HCT116 (cell line): ENCODE measurements at regions not wholly inside any gene's neighbourhood (a gene's known extent, or its start where the extent isn't known, plus 50 kb on each side); places are given as distances from the start of the nearest gene placed in this dataset.

Source experiments
- ATAC-seq: fragments of 200-7000 bp; cut with Tn5 transposase; 2 replicates; pipeline ENCODE4 v1.9.1; 2020; ENCODE audit warnings: mild to moderate bottlenecking, moderate library complexity
- BruUV-seq: library from RNA; stranded (reverse); fragments of 400-500 nt; replicated peaks from 2 replicates; lab custom pipeline; 2021; lab: Mats Ljungman, UMichigan
- CTCF ChIA-PET: fragments of 300-600 bp; sonication (Branson Sonifier 250); formaldehyde crosslinking; loops from one replicate; lab custom pipeline; 2021; ENCODE audit warnings: antibody characterized with exemption; lab: Charles Lee
- POLR2A ChIA-PET: fragments of 300-600, 350-600 bp; sonication (Branson Sonifier 250); formaldehyde crosslinking; loops from one replicate; lab custom pipeline; 2021; ENCODE audit warnings: antibody characterized with exemption; lab: Charles Lee
- RAD21 ChIA-PET, 2 experiments: fragments of 300-600 bp; sonication (Branson Sonifier 250); formaldehyde crosslinking; loops; one replicate each; lab custom pipeline; 2023; ENCODE audit warnings: low total read pairs in 2 of 2; ENCODE audit not compliant: uncharacterized antibody in 2 of 2, unreplicated experiment in 2 of 2, low non-redundant PET in 1 of 2; lab: Charles Lee
- DNase-seq: peaks from one replicate; pipeline ENCODE4 v3.0.0-alpha.2; 2010; ENCODE audit warnings: low read depth, low spot score
- H2AFZ ChIP-seq: fragments of 200-600 bp; shearing (Covaris generic), sonication (generic); 2 replicates; pipeline ENCODE4 v1.6.1; 2017; ENCODE audit warnings: low read depth, mixed run types, mixed read lengths, antibody characterized with exemption, low read length; ENCODE audit not compliant: poor library complexity, severe bottlenecking
- H3K27ac ChIP-seq: 2 replicates; pipeline ENCODE4 v1.5.1; 2012; ENCODE audit warnings: low read depth, low read length
- H3K27me3 ChIP-seq: fragments of 200-600 bp; sonication (generic); 2 replicates; pipeline ENCODE4 v1.6.1; 2016; ENCODE audit warnings: mixed run types, low read length, mixed read lengths; ENCODE audit not compliant: insufficient read depth
- H3K36me3 ChIP-seq, 2 experiments: fragments of 200-500 bp in 1 of 2; fragments of 200-600 bp in 1 of 2; sonication (Bioruptor generic) in 1 of 2; sonication (generic) in 1 of 2; 2 replicates each; pipeline versions ENCODE4 v1.5.1 to v1.6.1; 2014 to 2016; ENCODE audit warnings: low read length in 2 of 2, inconsistent platforms in 1 of 2, mixed read lengths in 1 of 2, mixed run types in 1 of 2; ENCODE audit not compliant: insufficient read depth in 2 of 2, control insufficient read depth in 1 of 2
- H3K4me1 ChIP-seq, 2 experiments: fragments of 200-600 bp in 1 of 2; sonication (generic) in 1 of 2; 2 replicates each; pipeline versions ENCODE4 v1.5.1 to v1.6.1; 2012 to 2017; ENCODE audit warnings: low read length in 2 of 2, inconsistent platforms in 1 of 2, mild to moderate bottlenecking in 1 of 2, mixed read lengths in 1 of 2, mixed run types in 1 of 2, moderate library complexity in 1 of 2; ENCODE audit not compliant: insufficient read depth in 2 of 2, control insufficient read depth in 1 of 2
- H3K4me2 ChIP-seq: fragments of 200-600 bp; sonication (generic); 2 replicates; pipeline ENCODE4 v1.6.1; 2017; ENCODE audit warnings: mixed run types, low read length, mixed read lengths
- H3K4me3 ChIP-seq, 2 experiments: fragments of 200-600 bp in 1 of 2; sonication (generic) in 1 of 2; replicated peaks in 1 of 2; 2 replicates each; pipeline ENCODE4 v1.5.1; 2011 to 2016; ENCODE audit warnings: low read length in 2 of 2, control low read depth in 1 of 2, low read depth in 1 of 2, mild to moderate bottlenecking in 1 of 2, mixed read lengths in 1 of 2, mixed run types in 1 of 2
- H3K79me2 ChIP-seq: fragments of 200-600 bp; sonication (generic); 2 replicates; pipeline ENCODE4 v1.6.1; 2017; ENCODE audit warnings: mild to moderate bottlenecking, mixed run types, low read length, moderate library complexity, mixed read lengths; ENCODE audit not compliant: insufficient read depth
- H3K9ac ChIP-seq: fragments of 200-600 bp; sonication (generic); 2 replicates; pipeline ENCODE4 v1.6.1; 2016; ENCODE audit warnings: low read length, mixed read lengths
- H3K9me2 ChIP-seq: fragments of 200-600 bp; sonication (generic), shearing (Covaris generic); 2 replicates; pipeline ENCODE4 v1.6.1; 2017; ENCODE audit warnings: mixed run types, mild to moderate bottlenecking, moderate library complexity; ENCODE audit not compliant: insufficient read depth
- H3K9me3 ChIP-seq, 2 experiments: fragments of 200-500 bp in 1 of 2; fragments of 200-600 bp in 1 of 2; sonication (Bioruptor generic) in 1 of 2; sonication (generic) in 1 of 2; 2 replicates each; pipeline ENCODE4 v1.6.1; 2014 to 2017; ENCODE audit warnings: low read length in 2 of 2, mixed read lengths in 2 of 2, inconsistent platforms in 1 of 2, low read depth in 1 of 2, mild to moderate bottlenecking in 1 of 2, mixed run types in 1 of 2, moderate library complexity in 1 of 2; ENCODE audit not compliant: control insufficient read depth in 1 of 2, insufficient read depth in 1 of 2
- H4K20me1 ChIP-seq: fragments of 200-600 bp; sonication (generic), shearing (Covaris generic); 2 replicates; pipeline ENCODE4 v1.6.1; 2017; ENCODE audit warnings: mixed run types, mild to moderate bottlenecking, moderate library complexity; ENCODE audit not compliant: insufficient read depth
- EGR1 ChIP-seq: IDR thresholded peaks from 2 replicates; pipeline ENCODE4 v1.6.1; 2012; ENCODE audit warnings: low read depth
- EZH2phosphoT487 ChIP-seq: fragments of 200-600 bp; IDR thresholded peaks from 2 replicates; pipeline ENCODE4 v1.6.1; 2018; ENCODE audit warnings: antibody characterized with exemption, borderline replicate concordance
- FOSL1 ChIP-seq: IDR thresholded peaks from 2 replicates; pipeline ENCODE4 v1.6.1; 2012; ENCODE audit warnings: low read depth
- POLR2A ChIP-seq: IDR thresholded peaks from 2 replicates; pipeline ENCODE4 v1.7.0; 2011; ENCODE audit warnings: borderline replicate concordance; ENCODE audit not compliant: insufficient read depth, insufficient read length; ENCODE audit errors: extremely low read depth
- POLR2AphosphoS5 ChIP-seq: IDR thresholded peaks from 2 replicates; pipeline ENCODE4 v1.6.1; 2011; ENCODE audit warnings: mild to moderate bottlenecking, low read depth, low read length, moderate library complexity
- SIN3A ChIP-seq: IDR thresholded peaks from 2 replicates; pipeline ENCODE4 v1.6.1; 2012; ENCODE audit warnings: low read depth
- SP1 ChIP-seq: IDR thresholded peaks from 2 replicates; pipeline ENCODE4 v1.6.1; 2012; ENCODE audit warnings: low read depth
- SRF ChIP-seq: IDR thresholded peaks from 2 replicates; pipeline ENCODE4 v1.6.1; 2012; ENCODE audit warnings: low read depth
- TCF7L2 ChIP-seq: IDR thresholded peaks from 2 replicates; pipeline ENCODE4 v1.7.0; 2011; ENCODE audit warnings: borderline replicate concordance, inconsistent platforms; ENCODE audit not compliant: insufficient read depth, insufficient read length; ENCODE audit errors: extremely low read depth
- ZNF274 ChIP-seq: fragments of 200-500 bp; sonication (Bioruptor generic); IDR thresholded peaks from 2 replicates; pipeline ENCODE4 v1.6.1; 2014; ENCODE audit warnings: mild to moderate bottlenecking, low read depth, low read length, inconsistent platforms
- intact Hi-C: fragments of 100-400 bp; cut with micrococcal nuclease; formaldehyde crosslinking; loops from 2 replicates; pipeline ENCODE4 v1.10.0; 2022
- TF ChIP-seq, protein P1 (sequence below): IDR thresholded peaks from 2 replicates; pipeline ENCODE4 v1.6.1; 2012

- H2AFZ ChIP-seq, result no peak overlapping the region
- H3K27me3 ChIP-seq, result no peaks in the 10 kb centered on the region
- H3K79me2 ChIP-seq, result no peaks in the 10 kb centered on the region
- H3K9me3 ChIP-seq, result no peaks in the 10 kb centered on the region
- DNase-seq (no peak), ATAC-seq (no peak)
- H3K27ac ChIP-seq, result no peak overlapping the region
- ChIA-PET CTCF (no interaction called here), POLR2A (no interaction called here), RAD21 (no interaction called here)
- no peak overlapping the region for H3K9ac ChIP-seq
- H3K4me2 ChIP-seq, result no peak overlapping the region
- no peaks in the 10 kb centered on the region for H3K9me2 ChIP-seq
- BruUV-seq, result no TSS peak
- no peaks in the 10 kb centered on the region for H3K36me3 ChIP-seq
- H3K4me1 ChIP-seq, result no peaks in the 10 kb centered on the region
- TF ChIP-seq POLR2A (no peak), EZH2phosphoT487 (no peak), EGR1 (no peak), TCF7L2 (no peak), FOSL1 (no peak), ZNF274 (no peak), SRF (no peak), SP1 (no peak), POLR2AphosphoS5 (no peak)
- TF ChIP-seq, protein P1, sequence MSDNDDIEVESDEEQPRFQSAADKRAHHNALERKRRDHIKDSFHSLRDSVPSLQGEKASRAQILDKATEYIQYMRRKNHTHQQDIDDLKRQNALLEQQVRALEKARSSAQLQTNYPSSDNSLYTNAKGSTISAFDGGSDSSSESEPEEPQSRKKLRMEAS, result no peak
- intact Hi-C loops, result no loop called here
- no peak overlapping the region for H3K4me3 ChIP-seq
- no peaks in the 10 kb centered on the region for H4K20me1 ChIP-seq
These were observed 69.9 kb upstream of the CTLA4 start for GRCh38 chr2:203797712-203798111.

- Histone ChIP-seq H3K36me3 (no peaks in the 10 kb centered on the region), H3K4me3 (no peak overlapping the region), H2AFZ (no peak overlapping the region), H3K9me3 (no peaks in the 10 kb centered on the region), H3K4me2 (no peak overlapping the region), H3K79me2 (no peaks in the 10 kb centered on the region), H3K27me3 (no peaks in the 10 kb centered on the region), H3K27ac (no peak overlapping the region), H3K4me1 (no peaks in the 10 kb centered on the region), H3K9me2 (no peaks in the 10 kb centered on the region), H4K20me1 (no peaks in the 10 kb centered on the region), H3K9ac (no peak overlapping the region)
- ChIA-PET CTCF (no interaction called here), RAD21 (no interaction called here), POLR2A (no interaction called here)
- intact Hi-C loops, result no loop called here
- TF ChIP-seq SIN3A, result no peak
- TF ChIP-seq ZNF274, result no peak
- ATAC-seq (no peak), DNase-seq (no peak)
- no TSS peak for BruUV-seq
These were observed 69.1 kb upstream of the CTLA4 start for GRCh38 chr2:203798296-203799087.
